ENCODE measurements at regions not wholly inside any gene's neighbourhood (a gene's known extent, or its start where the extent isn't known, plus 50 kb on each side); places are given as distances from the start of the nearest gene placed in this dataset.

DNA sequence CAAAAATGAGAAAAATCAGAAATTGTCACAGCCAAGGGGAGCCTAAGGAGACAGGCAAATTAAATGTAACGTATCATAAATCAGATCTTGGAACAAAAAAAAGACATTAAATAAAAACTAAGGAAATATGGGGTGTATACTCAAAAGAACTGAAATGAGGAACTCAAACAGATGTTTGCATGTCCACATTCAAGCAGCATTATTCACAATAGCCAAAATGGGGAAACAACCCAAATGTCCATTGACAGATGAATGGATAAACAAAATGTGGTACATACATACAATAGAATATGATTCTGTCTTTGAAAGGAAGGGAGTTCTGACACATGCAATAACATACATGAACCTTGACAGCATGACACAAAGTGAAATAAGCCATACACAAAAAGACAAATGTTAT is 155.8 kb upstream of the KLF7 start:
- TF ChIP-seq, protein P1, sequence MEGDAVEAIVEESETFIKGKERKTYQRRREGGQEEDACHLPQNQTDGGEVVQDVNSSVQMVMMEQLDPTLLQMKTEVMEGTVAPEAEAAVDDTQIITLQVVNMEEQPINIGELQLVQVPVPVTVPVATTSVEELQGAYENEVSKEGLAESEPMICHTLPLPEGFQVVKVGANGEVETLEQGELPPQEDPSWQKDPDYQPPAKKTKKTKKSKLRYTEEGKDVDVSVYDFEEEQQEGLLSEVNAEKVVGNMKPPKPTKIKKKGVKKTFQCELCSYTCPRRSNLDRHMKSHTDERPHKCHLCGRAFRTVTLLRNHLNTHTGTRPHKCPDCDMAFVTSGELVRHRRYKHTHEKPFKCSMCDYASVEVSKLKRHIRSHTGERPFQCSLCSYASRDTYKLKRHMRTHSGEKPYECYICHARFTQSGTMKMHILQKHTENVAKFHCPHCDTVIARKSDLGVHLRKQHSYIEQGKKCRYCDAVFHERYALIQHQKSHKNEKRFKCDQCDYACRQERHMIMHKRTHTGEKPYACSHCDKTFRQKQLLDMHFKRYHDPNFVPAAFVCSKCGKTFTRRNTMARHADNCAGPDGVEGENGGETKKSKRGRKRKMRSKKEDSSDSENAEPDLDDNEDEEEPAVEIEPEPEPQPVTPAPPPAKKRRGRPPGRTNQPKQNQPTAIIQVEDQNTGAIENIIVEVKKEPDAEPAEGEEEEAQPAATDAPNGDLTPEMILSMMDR (conservative IDR thresholded peaks at IDR 0.05) = no peak
- TF ChIP-seq ZFX (IDR thresholded peaks at IDR 0.05) = no peak

All from C4-2B (cell line).